NCI-H82 (cell line): ENCODE measurements at regions not wholly inside any gene's neighbourhood (a gene's known extent, or its start where the extent isn't known, plus 50 kb on each side); places are given as distances from the start of the nearest gene placed in this dataset.
"Not testable (repeated sequence)": the region's sequence is repeated elsewhere in the genome, so short reads cannot be mapped to it uniquely, and the experiment has no call there.

Source experiments
- DNase-seq: peaks from one replicate; lab custom pipeline; 2025; lab: John Stamatoyannopoulos, UW

- no peak for DNase-seq
These were observed 478.9 kb upstream of the LMO3 start for GRCh38 chr12:17084831-17085230.

GRCh38 chr12:17079251-17079909, 473.4 kb upstream of the LMO3 start:
- peak; percentile 9 for DNase-seq

DNA sequence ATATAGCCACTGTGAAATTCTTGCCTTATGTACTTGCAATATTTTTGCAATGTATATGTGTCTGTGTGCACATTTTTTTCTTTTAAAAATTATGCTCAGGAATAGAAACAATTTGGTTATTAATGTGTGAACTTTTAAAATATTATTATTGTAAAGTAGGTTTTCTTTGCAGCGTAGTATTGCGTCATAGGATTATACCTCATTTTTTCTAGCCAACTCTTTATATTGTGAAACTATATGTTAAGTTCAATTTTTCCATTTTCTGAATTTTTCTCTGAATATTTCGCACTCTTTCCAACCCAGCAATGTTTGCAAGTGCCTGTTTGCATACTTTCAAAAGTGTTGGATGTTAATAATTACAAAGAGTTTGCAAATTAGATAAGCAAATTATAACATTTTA, 471.6 kb upstream of the LMO3 start:
- DNase-seq: no peak

DNA sequence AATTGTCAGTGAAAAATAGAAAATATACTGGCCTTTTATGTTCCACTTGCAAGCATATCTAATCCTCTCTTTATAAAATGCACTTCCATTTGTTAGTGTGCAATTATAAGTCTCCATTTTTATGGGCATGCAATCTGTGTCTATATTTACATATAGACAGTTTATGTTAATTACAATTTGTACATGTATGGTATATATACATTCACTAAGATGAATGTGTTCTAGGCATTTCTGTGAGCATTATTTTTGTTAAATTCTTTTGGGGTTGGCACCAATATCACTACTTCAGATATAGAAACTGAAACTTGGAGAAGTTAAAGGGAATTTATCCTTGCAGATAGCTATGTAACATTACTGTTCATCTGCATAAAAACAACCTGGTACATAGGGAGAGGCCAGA, 470.8 kb upstream of the LMO3 start:
- no peak for DNase-seq

DNA sequence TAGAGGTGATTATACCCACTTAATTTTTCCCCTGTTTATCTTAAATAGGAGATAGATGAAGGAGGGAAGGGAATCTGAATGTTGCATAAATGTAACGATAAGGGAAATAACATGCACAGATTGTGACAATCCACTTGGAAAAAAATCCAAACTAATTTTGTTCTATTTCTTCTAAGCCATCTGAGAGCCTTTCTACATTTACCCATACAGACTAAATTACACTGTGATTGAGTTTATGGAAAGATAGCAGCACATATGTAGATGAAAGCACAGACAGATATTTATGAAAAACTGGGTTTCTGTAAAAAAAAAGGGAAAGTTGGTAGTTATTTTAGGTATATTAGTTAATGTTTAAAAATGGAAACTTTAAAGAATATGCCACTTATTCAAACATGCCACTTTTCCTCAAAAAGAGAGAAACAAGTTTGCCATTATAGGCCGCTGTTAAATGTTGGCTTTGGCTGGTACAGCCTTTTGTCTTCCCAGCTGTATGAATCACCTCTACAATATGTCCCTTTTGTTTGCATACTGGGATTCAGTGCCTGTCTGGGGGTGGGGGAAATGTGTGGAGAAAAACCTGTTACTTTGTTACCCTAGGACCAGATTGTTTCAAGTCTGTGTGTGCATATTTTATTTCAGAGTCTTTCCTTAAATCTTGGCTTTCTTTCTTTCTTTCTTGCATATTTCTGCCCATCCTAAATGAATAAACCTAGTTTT, 470.2 kb upstream of the LMO3 start:
- DNase-seq: no peak

GRCh38 chr12:17064834-17065233, 458.9 kb upstream of the LMO3 start:
- DNase-seq: no peak

DNA sequence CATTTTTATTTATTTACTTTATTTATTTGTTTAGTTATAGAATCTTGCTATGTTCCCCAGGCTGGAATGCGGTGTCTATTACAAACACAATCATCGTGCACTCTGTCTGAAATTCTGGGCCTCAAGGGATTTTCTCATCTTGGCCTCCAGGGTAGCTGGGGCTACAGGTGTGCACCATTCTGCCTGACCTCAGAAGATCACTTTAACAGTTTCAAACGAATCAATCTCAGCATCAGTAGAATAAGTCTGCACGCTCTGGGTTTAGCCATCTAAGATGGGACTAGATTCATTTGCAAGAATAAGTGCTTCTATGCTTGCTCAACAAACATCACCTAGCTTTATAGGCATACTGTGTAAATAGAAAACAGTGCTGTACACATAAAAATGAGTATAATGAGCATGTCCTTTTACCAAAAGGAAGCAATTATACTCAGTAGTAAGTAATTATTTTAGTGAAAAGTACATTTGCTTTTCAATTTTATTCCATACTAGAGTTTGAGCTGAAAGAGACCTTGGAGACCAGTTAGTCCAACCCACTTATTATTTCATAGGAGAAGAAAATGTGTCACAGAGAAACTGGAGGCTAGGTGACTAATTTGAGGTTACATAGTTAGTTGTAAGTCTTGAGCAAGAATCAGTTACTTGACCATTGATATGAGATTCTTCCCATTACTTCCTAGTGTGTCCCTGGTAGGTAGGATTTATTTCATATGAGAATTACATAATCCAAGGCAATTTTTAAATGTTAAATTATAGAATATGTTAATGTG, 456.5 kb upstream of the LMO3 start:
- no peak for DNase-seq

DNA sequence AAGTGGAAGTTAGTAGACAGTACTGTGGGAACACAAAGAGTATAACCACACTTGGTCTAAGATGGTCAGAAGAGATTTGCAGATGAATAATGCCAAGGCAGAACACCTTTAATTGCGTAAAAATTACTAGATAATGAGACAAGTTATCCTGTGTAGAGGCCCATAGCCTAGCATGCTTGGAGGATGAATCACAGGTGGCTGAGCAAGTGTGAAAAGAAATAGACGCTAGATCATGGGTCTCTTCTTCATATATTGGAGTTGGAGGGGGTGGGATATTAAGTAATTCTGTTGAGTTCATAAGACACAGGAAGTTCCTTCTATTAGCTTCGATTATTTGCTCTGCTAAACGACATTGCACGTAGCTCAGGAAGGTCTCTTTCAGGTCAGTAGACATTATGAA, 454.3 kb upstream of the LMO3 start:
- DNase-seq: no peak

DNA sequence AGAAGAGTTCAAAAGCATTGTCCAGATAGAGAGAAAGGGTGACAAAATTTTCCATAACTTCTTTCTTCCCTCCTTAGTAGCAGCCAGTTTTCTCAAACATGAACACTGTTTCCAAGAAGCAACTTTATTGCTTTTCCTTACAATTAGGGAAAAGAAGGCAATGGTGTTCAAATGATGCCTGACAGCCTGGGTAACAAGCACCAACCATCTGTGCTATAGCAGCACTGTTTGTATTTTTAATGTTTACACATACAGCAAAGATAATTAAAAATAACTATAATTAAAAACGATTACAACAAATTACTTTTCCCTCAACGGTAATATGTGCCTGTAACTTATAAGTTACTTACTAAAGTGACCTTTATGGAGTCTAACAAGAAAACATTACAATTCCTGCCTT, 450.6 kb upstream of the LMO3 start:
- DNase-seq: no peak

DNA sequence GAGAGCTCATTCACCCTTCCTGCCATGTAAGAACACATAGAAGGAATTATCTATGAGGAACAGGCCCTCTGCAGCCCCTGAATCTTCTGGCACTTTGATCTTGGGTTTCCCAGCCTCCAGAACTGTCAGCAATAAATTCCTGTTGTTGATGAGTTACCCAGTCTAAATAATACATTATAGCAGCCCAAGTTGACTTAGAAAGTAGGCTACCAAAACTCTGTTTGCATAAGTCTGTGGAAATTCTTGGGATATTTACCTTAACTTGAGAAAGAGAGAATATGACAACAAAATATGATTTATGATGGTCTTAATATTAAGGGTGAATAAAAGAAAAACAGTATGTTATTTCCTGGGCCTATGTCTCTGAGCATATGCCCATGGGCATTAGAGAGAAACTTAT, 433.0 kb upstream of the LMO3 start:
- no peak for DNase-seq

DNA sequence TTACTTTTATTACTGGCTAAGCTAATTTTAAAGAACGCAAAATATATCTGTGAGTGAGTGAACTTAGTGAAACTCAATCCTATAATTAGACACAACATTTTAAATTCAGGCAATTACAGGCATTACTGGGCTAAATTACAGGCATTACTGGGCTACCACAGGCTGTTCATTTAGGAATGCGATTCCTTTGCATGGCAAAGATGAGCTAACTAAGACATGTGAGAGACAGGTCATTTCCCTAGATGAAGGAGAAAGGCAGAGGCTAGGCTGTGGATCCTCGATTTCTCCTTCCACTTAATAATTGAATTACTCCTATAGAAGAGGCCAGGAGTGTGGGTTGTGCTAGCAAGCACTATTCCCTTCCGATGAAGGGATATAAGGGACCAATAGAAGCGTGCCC, 429.4 kb upstream of the LMO3 start:
- DNase-seq: no peak

- DNase-seq: no peak
These were observed 424.4 kb upstream of the LMO3 start for GRCh38 chr12:17030338-17030737.

- no peak for DNase-seq
These were observed 422.4 kb upstream of the LMO3 start for GRCh38 chr12:17028348-17028747.

GRCh38 chr12:17025424-17025823, 419.5 kb upstream of the LMO3 start:
- DNase-seq: peak; percentile 58

DNA sequence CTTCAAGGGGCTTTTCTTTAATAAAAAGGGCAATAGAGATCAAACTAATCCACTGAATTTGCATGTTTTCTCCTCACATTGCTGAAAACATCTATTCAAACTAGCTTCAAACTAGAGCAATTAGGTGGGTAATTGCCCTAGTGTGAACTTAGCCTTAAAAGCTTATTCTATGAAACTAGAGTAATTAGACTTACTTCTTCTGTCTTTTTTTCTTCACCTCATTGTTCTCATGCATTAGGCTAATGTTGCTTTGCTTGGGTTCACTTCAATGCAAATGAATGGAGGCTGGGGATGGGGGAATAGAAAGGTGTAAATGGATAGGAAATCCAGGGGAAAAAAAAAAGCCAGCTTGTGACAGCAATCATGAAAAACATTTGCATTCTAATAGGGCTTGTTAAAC, 414.8 kb upstream of the LMO3 start:
- no peak for DNase-seq

DNA sequence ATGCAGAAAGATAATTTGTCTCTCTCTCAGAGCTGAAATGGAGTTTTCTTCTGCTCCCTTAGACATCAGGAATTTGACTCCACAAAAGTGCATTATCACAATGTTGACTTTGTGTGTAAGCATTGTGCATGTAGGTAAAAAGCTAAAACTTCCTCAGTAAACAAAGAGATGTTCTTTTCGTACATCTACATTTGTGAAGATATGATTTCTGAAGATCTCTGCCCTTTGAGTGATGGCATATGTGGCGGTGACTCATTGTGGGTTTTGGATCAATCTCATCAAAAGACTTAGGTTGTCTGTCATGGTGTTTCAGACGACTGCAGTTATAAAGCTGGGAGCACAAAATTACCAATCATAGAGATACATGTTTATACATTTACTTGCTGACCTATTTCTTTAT, 411.4 kb upstream of the LMO3 start:
- DNase-seq: no peak

GRCh38 chr12:17016116-17016864, 410.3 kb upstream of the LMO3 start:
- DNase-seq: no peak

GRCh38 chr12:17015501-17015900, 409.5 kb upstream of the LMO3 start:
- DNase-seq: no peak

DNA sequence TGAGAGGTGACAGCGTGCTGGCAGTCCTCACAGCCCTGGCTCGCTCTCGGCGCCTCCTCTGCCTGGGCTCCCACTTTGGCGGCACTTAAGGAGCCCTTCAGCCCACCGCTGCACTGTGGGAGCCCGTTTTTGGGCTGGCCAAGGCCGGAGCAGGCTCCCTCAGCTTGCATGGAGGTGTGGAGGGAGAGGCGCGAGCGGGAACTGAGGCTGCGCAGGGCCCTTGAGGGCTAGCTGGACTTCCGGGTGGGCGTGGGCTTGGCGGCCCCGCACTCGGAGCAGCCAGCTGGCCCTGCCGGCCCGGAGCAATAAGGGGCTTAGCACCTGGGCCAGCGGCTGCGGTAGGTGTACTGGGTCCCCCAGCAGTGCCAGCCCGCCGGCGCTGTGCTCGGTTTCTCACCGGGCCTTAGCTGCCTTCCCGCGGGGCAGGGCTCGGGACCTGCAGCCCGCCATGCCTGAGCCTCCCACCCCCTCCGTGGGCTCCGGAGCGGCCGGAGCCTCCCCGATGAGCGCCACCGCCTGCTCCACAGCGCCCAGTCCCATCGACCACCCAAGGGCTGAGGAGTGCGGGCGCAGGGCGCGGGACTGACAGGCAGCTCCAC, 401.6 kb upstream of the LMO3 start:
- DNase-seq: not testable (repeated sequence)

GRCh38 chr12:16998538-16998937, 392.6 kb upstream of the LMO3 start:
- DNase-seq: not testable (repeated sequence)

DNA sequence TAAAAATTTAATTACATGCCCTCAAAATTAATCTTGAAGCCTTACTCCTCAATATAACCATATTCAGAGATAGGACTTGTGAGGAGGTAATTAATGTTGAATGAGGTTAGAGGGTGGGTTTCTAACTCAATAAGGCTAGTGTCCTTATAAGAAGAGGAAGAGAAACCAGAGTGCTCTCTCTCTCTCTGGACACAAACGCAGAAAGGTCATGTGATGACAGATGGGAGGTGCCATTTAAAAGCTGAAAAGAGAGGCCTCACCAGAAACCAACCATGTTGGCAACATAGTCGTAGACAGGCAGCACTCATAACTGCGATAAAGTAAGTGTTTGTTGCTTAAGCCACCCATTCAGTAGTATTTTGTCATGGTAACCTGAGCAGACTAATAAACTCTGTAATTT, 378.5 kb upstream of the LMO3 start:
- DNase-seq: no peak
